ENCODE measurements at regions not wholly inside any gene's neighbourhood (a gene's known extent, or its start where the extent isn't known, plus 50 kb on each side); places are given as distances from the start of the nearest gene placed in this dataset.

- TF ChIP-seq, protein P1, sequence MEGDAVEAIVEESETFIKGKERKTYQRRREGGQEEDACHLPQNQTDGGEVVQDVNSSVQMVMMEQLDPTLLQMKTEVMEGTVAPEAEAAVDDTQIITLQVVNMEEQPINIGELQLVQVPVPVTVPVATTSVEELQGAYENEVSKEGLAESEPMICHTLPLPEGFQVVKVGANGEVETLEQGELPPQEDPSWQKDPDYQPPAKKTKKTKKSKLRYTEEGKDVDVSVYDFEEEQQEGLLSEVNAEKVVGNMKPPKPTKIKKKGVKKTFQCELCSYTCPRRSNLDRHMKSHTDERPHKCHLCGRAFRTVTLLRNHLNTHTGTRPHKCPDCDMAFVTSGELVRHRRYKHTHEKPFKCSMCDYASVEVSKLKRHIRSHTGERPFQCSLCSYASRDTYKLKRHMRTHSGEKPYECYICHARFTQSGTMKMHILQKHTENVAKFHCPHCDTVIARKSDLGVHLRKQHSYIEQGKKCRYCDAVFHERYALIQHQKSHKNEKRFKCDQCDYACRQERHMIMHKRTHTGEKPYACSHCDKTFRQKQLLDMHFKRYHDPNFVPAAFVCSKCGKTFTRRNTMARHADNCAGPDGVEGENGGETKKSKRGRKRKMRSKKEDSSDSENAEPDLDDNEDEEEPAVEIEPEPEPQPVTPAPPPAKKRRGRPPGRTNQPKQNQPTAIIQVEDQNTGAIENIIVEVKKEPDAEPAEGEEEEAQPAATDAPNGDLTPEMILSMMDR (conservative IDR thresholded peaks at IDR 0.05 in 1 of 2, IDR thresholded peaks at IDR 0.05 in 1 of 2; ENCODE audit: extremely low read depth in 1 of 2, insufficient read depth in 1 of 2, low read depth in 1 of 2, low read length in 2 of 2) = no peak
- no peak for TF ChIP-seq EZH2 (IDR thresholded peaks at IDR 0.05; ENCODE audit: borderline replicate concordance, low read length)
Measured at GRCh38 chr4:12961713-12962112, 522.4 kb downstream of the RAB28 start.
